IPS DF 19.7 (cell line): ENCODE measurements at regions not wholly inside any gene's neighbourhood (a gene's known extent, or its start where the extent isn't known, plus 50 kb on each side); places are given as distances from the start of the nearest gene placed in this dataset.

Source experiments
- DNase-seq: peaks from one replicate; pipeline ENCODE4 v3.0.0-alpha.2; 2013; ENCODE audit warnings: low read depth, low spot score

- DNase-seq, result no peak
These were observed 217.8 kb upstream of the NRP1 start for GRCh38 chr10:33552290-33552689.

- no peak for DNase-seq
These were observed 216.3 kb upstream of the NRP1 start for GRCh38 chr10:33550811-33551210.

- DNase-seq, result no peak
These were observed 213.5 kb upstream of the NRP1 start for GRCh38 chr10:33547976-33548375.

- no peak for DNase-seq
These were observed 211.6 kb upstream of the NRP1 start for GRCh38 chr10:33546031-33546430.

- DNase-seq, result no peak
These were observed 208.5 kb upstream of the NRP1 start for GRCh38 chr10:33542752-33543505.

- no peak for DNase-seq
These were observed 204.6 kb upstream of the NRP1 start for GRCh38 chr10:33539116-33539515.

GRCh38 chr10:33537066-33537465 is 202.6 kb upstream of the NRP1 start:
- DNase-seq, result no peak

GRCh38 chr10:33536508-33536907 is 202.0 kb upstream of the NRP1 start:
- DNase-seq, result no peak

GRCh38 chr10:33535866-33536265 is 201.4 kb upstream of the NRP1 start:
- DNase-seq, result no peak

GRCh38 chr10:33534416-33534815 is 199.9 kb upstream of the NRP1 start:
- no peak for DNase-seq

- DNase-seq, result no peak
These were observed 199.1 kb upstream of the NRP1 start for GRCh38 chr10:33533612-33534011.

- no peak for DNase-seq
These were observed 198.4 kb upstream of the NRP1 start for GRCh38 chr10:33532901-33533300.

- no peak for DNase-seq
These were observed 194.8 kb upstream of the NRP1 start for GRCh38 chr10:33529234-33529633.

GRCh38 chr10:33524966-33525365 is 190.5 kb upstream of the NRP1 start:
- no peak for DNase-seq

GRCh38 chr10:33524041-33524440 is 189.6 kb upstream of the NRP1 start:
- no peak for DNase-seq

- DNase-seq, result no peak
These were observed 188.8 kb upstream of the NRP1 start for GRCh38 chr10:33523236-33523792.

GRCh38 chr10:33521904-33522303 is 187.4 kb upstream of the NRP1 start:
- no peak for DNase-seq

GRCh38 chr10:33521062-33521461 is 186.6 kb upstream of the NRP1 start:
- DNase-seq, result no peak

- no peak for DNase-seq
These were observed 185.8 kb upstream of the NRP1 start for GRCh38 chr10:33520223-33520622.

GRCh38 chr10:33519130-33519860 is 184.8 kb upstream of the NRP1 start:
- DNase-seq, result no peak

- DNase-seq, result no peak
These were observed 175.7 kb upstream of the NRP1 start for GRCh38 chr10:33510206-33510605.

GRCh38 chr10:33509231-33509831 is 174.9 kb upstream of the NRP1 start:
- no peak for DNase-seq
